Spleen (tissue), 7 donors: ENCODE measurements at regions not wholly inside any gene's neighbourhood (a gene's known extent, or its start where the extent isn't known, plus 50 kb on each side); places are given as distances from the start of the nearest gene placed in this dataset.

Experiments used
- POLR2A ChIP-seq, 3 donors: fragments of 450-650 bp; IDR thresholded peaks; one replicate each; pipeline ENCODE4 v1.5.1; 2017; ENCODE audit warnings: antibody characterized with exemption in 3 of 3, mild to moderate bottlenecking in 1 of 3
- TF ChIP-seq, protein P1 (sequence below), 11 experiments: fragments of 200-600 bp in 7 of 11; fragments of 450-650 bp in 4 of 11; sonication (generic) in 4 of 11; IDR thresholded peaks in 8 of 11; conservative IDR thresholded peaks in 3 of 11; 1 replicate in 7 of 11; 2 replicates in 4 of 11; pipeline versions ENCODE4 v1.4.0 to v1.8.0; 2016 to 2021; ENCODE audit warnings: antibody characterized with exemption in 11 of 11, inconsistent platforms in 4 of 11, mild to moderate bottlenecking in 1 of 11
- donor health status: DM: no; HTN: no; CAD: no; lungs with moderate emphysema.
- donor health status: DM: no; HTN: no; CAD: no.
- donor health status: DM: no; HTN: no; CAD: no.

GRCh38 chr2:147081831-147082230, 763.0 kb upstream of the ACVR2A start:
- TF ChIP-seq, protein P1, sequence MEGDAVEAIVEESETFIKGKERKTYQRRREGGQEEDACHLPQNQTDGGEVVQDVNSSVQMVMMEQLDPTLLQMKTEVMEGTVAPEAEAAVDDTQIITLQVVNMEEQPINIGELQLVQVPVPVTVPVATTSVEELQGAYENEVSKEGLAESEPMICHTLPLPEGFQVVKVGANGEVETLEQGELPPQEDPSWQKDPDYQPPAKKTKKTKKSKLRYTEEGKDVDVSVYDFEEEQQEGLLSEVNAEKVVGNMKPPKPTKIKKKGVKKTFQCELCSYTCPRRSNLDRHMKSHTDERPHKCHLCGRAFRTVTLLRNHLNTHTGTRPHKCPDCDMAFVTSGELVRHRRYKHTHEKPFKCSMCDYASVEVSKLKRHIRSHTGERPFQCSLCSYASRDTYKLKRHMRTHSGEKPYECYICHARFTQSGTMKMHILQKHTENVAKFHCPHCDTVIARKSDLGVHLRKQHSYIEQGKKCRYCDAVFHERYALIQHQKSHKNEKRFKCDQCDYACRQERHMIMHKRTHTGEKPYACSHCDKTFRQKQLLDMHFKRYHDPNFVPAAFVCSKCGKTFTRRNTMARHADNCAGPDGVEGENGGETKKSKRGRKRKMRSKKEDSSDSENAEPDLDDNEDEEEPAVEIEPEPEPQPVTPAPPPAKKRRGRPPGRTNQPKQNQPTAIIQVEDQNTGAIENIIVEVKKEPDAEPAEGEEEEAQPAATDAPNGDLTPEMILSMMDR (IDR thresholded peaks at IDR 0.05 in 8 of 11, conservative IDR thresholded peaks at IDR 0.05 in 3 of 11), result no peak
- no peak for TF ChIP-seq POLR2A (IDR thresholded peaks at IDR 0.05)
